ENCODE measurements at regions not wholly inside any gene's neighbourhood (a gene's known extent, or its start where the extent isn't known, plus 50 kb on each side); places are given as distances from the start of the nearest gene placed in this dataset.

DNA sequence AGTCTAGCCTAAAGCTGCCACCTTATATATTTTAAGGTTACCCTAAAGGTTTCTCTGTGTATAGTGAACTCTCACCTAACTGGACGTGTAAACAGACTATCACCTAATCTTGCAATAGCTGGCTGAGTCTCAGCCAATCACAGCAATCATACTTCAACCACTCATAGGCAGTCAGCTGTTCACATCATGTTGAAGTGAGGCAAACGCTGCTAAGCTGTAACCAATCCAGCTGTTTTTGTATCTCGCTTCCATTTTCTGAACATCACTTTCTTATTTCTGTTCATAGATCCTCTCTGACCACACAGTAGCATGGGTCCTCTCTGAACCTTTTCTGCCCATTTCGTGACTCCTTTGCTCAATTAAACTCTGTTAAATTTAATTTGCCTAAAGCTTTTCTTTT, 468.2 kb upstream of the POU3F3 start:
- no peak for TF ChIP-seq NR3C1 (IDR thresholded peaks at IDR 0.05)
- TF ChIP-seq, protein P1, sequence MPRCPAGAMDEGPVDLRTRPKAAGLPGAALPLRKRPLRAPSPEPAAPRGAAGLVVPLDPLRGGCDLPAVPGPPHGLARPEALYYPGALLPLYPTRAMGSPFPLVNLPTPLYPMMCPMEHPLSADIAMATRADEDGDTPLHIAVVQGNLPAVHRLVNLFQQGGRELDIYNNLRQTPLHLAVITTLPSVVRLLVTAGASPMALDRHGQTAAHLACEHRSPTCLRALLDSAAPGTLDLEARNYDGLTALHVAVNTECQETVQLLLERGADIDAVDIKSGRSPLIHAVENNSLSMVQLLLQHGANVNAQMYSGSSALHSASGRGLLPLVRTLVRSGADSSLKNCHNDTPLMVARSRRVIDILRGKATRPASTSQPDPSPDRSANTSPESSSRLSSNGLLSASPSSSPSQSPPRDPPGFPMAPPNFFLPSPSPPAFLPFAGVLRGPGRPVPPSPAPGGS (IDR thresholded peaks at IDR 0.05) = no peak
- TF ChIP-seq ESRRA (IDR thresholded peaks at IDR 0.05; ENCODE audit: borderline replicate concordance, low read length) = no peak
- TF ChIP-seq, protein P2, sequence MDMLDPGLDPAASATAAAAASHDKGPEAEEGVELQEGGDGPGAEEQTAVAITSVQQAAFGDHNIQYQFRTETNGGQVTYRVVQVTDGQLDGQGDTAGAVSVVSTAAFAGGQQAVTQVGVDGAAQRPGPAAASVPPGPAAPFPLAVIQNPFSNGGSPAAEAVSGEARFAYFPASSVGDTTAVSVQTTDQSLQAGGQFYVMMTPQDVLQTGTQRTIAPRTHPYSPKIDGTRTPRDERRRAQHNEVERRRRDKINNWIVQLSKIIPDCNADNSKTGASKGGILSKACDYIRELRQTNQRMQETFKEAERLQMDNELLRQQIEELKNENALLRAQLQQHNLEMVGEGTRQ (IDR thresholded peaks at IDR 0.05) = no peak
- TF ChIP-seq CBX2 (IDR thresholded peaks at IDR 0.05; ENCODE audit: borderline replicate concordance, low read depth) = no peak
- TF ChIP-seq, protein P3, sequence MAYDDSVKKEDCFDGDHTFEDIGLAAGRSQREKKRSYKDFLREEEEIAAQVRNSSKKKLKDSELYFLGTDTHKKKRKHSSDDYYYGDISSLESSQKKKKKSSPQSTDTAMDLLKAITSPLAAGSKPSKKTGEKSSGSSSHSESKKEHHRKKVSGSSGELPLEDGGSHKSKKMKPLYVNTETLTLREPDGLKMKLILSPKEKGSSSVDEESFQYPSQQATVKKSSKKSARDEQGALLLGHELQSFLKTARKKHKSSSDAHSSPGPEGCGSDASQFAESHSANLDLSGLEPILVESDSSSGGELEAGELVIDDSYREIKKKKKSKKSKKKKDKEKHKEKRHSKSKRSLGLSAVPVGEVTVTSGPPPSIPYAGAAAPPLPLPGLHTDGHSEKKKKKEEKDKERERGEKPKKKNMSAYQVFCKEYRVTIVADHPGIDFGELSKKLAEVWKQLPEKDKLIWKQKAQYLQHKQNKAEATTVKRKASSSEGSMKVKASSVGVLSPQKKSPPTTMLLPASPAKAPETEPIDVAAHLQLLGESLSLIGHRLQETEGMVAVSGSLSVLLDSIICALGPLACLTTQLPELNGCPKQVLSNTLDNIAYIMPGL (CRISPR knock-in tag; IDR thresholded peaks at IDR 0.05; ENCODE audit: borderline replicate concordance) = no peak
- no peak for TF ChIP-seq MYC (IDR thresholded peaks at IDR 0.05; ENCODE audit: borderline replicate concordance, low read length)
- TF ChIP-seq TP53 (CRISPR knock-in tag; IDR thresholded peaks at IDR 0.05) = no peak
- no peak for TF ChIP-seq ZFP36 (IDR thresholded peaks at IDR 0.05; ENCODE audit: borderline replicate concordance, partially characterized antibody)
- TF ChIP-seq, protein P4, sequence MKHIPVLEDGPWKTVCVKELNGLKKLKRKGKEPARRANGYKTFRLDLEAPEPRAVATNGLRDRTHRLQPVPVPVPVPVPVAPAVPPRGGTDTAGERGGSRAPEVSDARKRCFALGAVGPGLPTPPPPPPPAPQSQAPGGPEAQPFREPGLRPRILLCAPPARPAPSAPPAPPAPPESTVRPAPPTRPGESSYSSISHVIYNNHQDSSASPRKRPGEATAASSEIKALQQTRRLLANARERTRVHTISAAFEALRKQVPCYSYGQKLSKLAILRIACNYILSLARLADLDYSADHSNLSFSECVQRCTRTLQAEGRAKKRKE (CRISPR knock-in tag; IDR thresholded peaks at IDR 0.05; ENCODE audit: low read depth) = no peak
- no peak for TF ChIP-seq EHF (CRISPR knock-in tag; IDR thresholded peaks at IDR 0.05)
- TF ChIP-seq, protein P5, sequence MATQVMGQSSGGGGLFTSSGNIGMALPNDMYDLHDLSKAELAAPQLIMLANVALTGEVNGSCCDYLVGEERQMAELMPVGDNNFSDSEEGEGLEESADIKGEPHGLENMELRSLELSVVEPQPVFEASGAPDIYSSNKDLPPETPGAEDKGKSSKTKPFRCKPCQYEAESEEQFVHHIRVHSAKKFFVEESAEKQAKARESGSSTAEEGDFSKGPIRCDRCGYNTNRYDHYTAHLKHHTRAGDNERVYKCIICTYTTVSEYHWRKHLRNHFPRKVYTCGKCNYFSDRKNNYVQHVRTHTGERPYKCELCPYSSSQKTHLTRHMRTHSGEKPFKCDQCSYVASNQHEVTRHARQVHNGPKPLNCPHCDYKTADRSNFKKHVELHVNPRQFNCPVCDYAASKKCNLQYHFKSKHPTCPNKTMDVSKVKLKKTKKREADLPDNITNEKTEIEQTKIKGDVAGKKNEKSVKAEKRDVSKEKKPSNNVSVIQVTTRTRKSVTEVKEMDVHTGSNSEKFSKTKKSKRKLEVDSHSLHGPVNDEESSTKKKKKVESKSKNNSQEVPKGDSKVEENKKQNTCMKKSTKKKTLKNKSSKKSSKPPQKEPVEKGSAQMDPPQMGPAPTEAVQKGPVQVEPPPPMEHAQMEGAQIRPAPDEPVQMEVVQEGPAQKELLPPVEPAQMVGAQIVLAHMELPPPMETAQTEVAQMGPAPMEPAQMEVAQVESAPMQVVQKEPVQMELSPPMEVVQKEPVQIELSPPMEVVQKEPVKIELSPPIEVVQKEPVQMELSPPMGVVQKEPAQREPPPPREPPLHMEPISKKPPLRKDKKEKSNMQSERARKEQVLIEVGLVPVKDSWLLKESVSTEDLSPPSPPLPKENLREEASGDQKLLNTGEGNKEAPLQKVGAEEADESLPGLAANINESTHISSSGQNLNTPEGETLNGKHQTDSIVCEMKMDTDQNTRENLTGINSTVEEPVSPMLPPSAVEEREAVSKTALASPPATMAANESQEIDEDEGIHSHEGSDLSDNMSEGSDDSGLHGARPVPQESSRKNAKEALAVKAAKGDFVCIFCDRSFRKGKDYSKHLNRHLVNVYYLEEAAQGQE (IDR thresholded peaks at IDR 0.05) = no peak
- TF ChIP-seq CBX8 (IDR thresholded peaks at IDR 0.05) = no peak
- TF ChIP-seq, protein P6, sequence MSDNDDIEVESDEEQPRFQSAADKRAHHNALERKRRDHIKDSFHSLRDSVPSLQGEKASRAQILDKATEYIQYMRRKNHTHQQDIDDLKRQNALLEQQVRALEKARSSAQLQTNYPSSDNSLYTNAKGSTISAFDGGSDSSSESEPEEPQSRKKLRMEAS (IDR thresholded peaks at IDR 0.05) = no peak
- TF ChIP-seq EP300 (IDR thresholded peaks at IDR 0.05) = no peak
- no peak for TF ChIP-seq CHD2 (IDR thresholded peaks at IDR 0.05; ENCODE audit: low read length, partially characterized antibody)
- TF ChIP-seq ZNF302 (CRISPR knock-in tag; IDR thresholded peaks at IDR 0.05) = no peak
- no peak for TF ChIP-seq HOXB5 (CRISPR knock-in tag; IDR thresholded peaks at IDR 0.05)
- FAIRE-seq (no peak), DNase-seq (ENCODE audit: low read depth in 1 of 2, low spot score in 1 of 2) (no peak), ATAC-seq (no peak)
- H3K4me3 ChIP-seq = no peak overlapping the region
- ChIA-PET POLR2A (no interaction called here), CTCF (no interaction called here)
- 31% methylated on average over 4 of the region's 4 CpGs for WGBS (ENCODE audit: missing lambda C conversion rate)
- no peaks in the 10 kb centered on the region; the same call in 1 of the 3 replicates for H3K9me3 ChIP-seq
- no peak overlapping the region for H3K27ac ChIP-seq
- H3K4me1 ChIP-seq = no peaks in the 10 kb centered on the region
- H3K4me2 ChIP-seq = no peak overlapping the region

DNA sequence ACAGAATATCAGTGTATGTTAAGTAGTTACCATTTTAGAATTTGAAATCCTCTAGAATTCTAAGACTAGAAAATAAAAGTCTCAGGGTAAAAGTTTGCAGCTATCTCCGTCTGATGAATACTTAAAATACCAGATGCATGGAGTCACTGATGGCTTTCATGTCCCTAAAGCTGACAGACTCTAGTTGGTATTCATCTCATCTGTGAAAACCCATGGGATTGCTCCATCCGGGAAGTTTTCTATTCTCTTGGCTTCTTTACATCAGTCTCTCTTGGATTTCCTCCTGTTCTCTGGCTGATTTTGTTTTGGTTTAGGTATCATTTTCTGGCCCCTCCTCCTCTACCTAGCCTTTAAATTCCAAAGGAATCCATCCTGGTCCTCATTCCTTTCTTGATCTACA, 465.6 kb upstream of the POU3F3 start:
- Histone ChIP-seq H3K27ac (no peak overlapping the region), H3K4me2 (no peak overlapping the region), H3K9me3 (no peaks in the 10 kb centered on the region; the same call in 1 of the 3 replicates), H3K4me3 (no peak overlapping the region), H3K4me1 (no peaks in the 10 kb centered on the region)
- TF ChIP-seq, protein P2 (IDR thresholded peaks at IDR 0.05) = no peak
- 14% methylated on average over 2 of the region's 2 CpGs for WGBS (ENCODE audit: missing lambda C conversion rate)
- CTCF ChIA-PET = no interaction called here
- ATAC-seq = no peak
- no peak for FAIRE-seq
- POLR2A ChIA-PET = no interaction called here
- DNase-seq (ENCODE audit: low read depth in 1 of 2, low spot score in 1 of 2) = no peak
